GM12801 (cell line): ENCODE measurements at regions not wholly inside any gene's neighbourhood (a gene's known extent, or its start where the extent isn't known, plus 50 kb on each side); places are given as distances from the start of the nearest gene placed in this dataset.

Experiments
- TF ChIP-seq, protein P1 (sequence below): IDR thresholded peaks from one replicate; pipeline ENCODE4 v1.5.1; 2011; ENCODE audit warnings: control low read depth; ENCODE audit not compliant: insufficient read length; ENCODE audit errors: extremely low read depth

- TF ChIP-seq, protein P1, sequence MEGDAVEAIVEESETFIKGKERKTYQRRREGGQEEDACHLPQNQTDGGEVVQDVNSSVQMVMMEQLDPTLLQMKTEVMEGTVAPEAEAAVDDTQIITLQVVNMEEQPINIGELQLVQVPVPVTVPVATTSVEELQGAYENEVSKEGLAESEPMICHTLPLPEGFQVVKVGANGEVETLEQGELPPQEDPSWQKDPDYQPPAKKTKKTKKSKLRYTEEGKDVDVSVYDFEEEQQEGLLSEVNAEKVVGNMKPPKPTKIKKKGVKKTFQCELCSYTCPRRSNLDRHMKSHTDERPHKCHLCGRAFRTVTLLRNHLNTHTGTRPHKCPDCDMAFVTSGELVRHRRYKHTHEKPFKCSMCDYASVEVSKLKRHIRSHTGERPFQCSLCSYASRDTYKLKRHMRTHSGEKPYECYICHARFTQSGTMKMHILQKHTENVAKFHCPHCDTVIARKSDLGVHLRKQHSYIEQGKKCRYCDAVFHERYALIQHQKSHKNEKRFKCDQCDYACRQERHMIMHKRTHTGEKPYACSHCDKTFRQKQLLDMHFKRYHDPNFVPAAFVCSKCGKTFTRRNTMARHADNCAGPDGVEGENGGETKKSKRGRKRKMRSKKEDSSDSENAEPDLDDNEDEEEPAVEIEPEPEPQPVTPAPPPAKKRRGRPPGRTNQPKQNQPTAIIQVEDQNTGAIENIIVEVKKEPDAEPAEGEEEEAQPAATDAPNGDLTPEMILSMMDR: no peak
Observed at GRCh38 chr16:9428355-9429005, 337.0 kb downstream of the HAPSTR1 start.

- TF ChIP-seq, protein P1: no peak
Observed at GRCh38 chr16:9429646-9430330, 338.3 kb downstream of the HAPSTR1 start.

GRCh38 chr16:9434659-9435058 is 343.2 kb downstream of the HAPSTR1 start:
- TF ChIP-seq, protein P1: no peak

DNA sequence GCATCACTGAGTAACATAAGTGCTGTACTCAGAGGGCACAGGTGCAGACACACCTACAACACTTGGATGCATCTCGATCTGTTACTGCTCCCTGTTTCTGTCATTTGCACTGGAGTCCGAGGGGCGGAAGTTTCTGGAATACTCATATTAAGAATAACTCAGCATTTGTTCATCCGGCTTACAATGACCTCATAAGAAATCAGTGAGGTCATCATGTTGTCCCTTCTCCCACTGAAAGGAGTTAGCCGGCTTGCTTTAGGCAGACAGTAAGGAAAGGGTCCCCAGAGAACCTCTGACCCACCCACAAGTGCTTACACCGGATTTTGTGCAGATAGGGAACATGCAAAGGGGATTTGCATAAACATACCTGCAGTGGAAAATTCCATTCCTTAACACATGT is 344.7 kb downstream of the HAPSTR1 start:
- TF ChIP-seq, protein P1: no peak

DNA sequence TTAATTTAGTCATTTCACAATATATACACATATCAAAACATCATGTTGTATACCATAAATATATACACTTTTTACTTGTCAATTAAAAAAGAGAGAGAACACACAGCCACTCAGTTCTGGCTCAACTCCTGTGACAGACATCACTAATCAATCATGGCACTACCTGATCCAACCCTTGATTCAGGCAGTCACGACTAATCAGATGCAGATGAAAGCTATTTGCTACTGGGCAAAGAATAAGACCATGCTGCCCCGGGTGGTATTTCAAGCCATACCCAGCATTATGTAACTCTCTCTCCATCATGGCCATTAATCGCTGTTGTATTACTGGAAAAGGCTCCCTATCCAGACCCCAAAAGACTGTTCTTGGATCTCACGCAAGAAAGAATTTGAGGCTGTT is 345.7 kb downstream of the HAPSTR1 start:
- TF ChIP-seq, protein P1: no peak

DNA sequence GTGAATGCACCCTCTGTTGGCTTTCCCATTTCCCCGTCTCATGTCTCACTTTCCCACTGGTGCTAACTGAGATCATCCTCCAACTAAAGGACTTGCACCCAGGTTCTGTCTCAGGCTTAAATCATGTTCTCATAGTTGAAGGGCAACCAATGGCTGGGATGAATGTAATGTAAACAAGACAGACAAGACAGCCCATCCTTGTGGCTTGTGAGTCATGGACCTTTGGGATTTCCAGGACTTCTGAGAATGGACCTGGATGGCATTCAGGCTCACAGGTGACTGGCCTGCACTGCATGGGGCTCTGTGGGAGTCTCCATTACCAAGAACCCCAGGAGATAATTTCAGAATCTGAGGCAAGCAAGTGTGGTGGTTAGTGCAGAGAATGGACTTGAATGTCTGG is 347.5 kb downstream of the HAPSTR1 start:
- TF ChIP-seq, protein P1: no peak

- TF ChIP-seq, protein P1: no peak
Observed at GRCh38 chr16:9441012-9441411, 349.6 kb downstream of the HAPSTR1 start.
